ENCODE measurements at regions not wholly inside any gene's neighbourhood (a gene's known extent, or its start where the extent isn't known, plus 50 kb on each side); places are given as distances from the start of the nearest gene placed in this dataset.

GRCh38 chr12:38149395-38150073 is 167.0 kb upstream of the ALG10B start (continued):
- TF ChIP-seq, protein P1, sequence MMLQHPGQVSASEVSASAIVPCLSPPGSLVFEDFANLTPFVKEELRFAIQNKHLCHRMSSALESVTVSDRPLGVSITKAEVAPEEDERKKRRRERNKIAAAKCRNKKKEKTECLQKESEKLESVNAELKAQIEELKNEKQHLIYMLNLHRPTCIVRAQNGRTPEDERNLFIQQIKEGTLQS (IDR thresholded peaks at IDR 0.05; ENCODE audit: insufficient read depth, low read depth, low read length) = no peak
- no peak for TF ChIP-seq ASH2L (IDR thresholded peaks at IDR 0.05; ENCODE audit: low read length)
- no peak for TF ChIP-seq POLR2A (IDR thresholded peaks at IDR 0.05; ENCODE audit: control extremely low read depth in 1 of 2, low read depth in 2 of 2, low read length in 2 of 2)
- no peak for TF ChIP-seq TBP (IDR thresholded peaks at IDR 0.05; ENCODE audit: low read depth, low read length)
- TF ChIP-seq GTF2F1 (IDR thresholded peaks at IDR 0.05; ENCODE audit: borderline replicate concordance, low read depth, low read length) = no peak
